H9 (cell line): ENCODE measurements at regions not wholly inside any gene's neighbourhood (a gene's known extent, or its start where the extent isn't known, plus 50 kb on each side); places are given as distances from the start of the nearest gene placed in this dataset.

Source experiments
- DNase-seq: peaks from one replicate; pipeline ENCODE4 v3.0.0-alpha.2; 2017
- H2AFZ ChIP-seq: one replicate; pipeline ENCODE4 v1.6.1; 2013; ENCODE audit warnings: mild to moderate bottlenecking, low read length, control low read depth, moderate library complexity
- H2AK5ac ChIP-seq: 2 replicates; pipeline ENCODE4 v1.6.1; 2013; ENCODE audit warnings: low read length, control low read depth, mixed read lengths; ENCODE audit not compliant: insufficient read length
- H2BK120ac ChIP-seq: one replicate; pipeline ENCODE4 v1.6.1; 2013; ENCODE audit warnings: low read depth, mild to moderate bottlenecking, low read length, control low read depth, inconsistent platforms; ENCODE audit not compliant: poor library complexity, severe bottlenecking
- H2BK12ac ChIP-seq: 2 replicates; pipeline ENCODE4 v1.6.1; 2013; ENCODE audit warnings: low read length, control low read depth, mixed read lengths, low read depth; ENCODE audit not compliant: insufficient read length
- H2BK15ac ChIP-seq: 2 replicates; pipeline ENCODE4 v1.6.1; 2013; ENCODE audit warnings: low read depth, low read length, control low read depth
- H2BK20ac ChIP-seq: one replicate; pipeline ENCODE4 v1.6.1; 2013; ENCODE audit warnings: low read depth, mild to moderate bottlenecking, low read length, control low read depth, inconsistent platforms; ENCODE audit not compliant: poor library complexity, severe bottlenecking
- H2BK5ac ChIP-seq: 2 replicates; pipeline ENCODE4 v1.6.1; 2013; ENCODE audit warnings: low read length, control low read depth, mixed read lengths; ENCODE audit not compliant: insufficient read length
- H3K14ac ChIP-seq: 2 replicates; pipeline ENCODE4 v1.6.1; 2013; ENCODE audit warnings: low read length, control low read depth; ENCODE audit not compliant: insufficient read depth
- H3K18ac ChIP-seq: 2 replicates; pipeline ENCODE4 v1.6.1; 2013; ENCODE audit warnings: low read depth, mild to moderate bottlenecking, mixed read lengths, low read length, control low read depth; ENCODE audit not compliant: insufficient read length
- H3K23ac ChIP-seq: 2 replicates; pipeline ENCODE4 v1.6.1; 2013; ENCODE audit warnings: low read length, control low read depth, mixed read lengths, low read depth; ENCODE audit not compliant: insufficient read length
- H3K23me2 ChIP-seq: 2 replicates; pipeline ENCODE4 v1.6.1; 2013; ENCODE audit warnings: low read depth, mild to moderate bottlenecking, mixed read lengths, low read length, control low read depth; ENCODE audit not compliant: insufficient read length, poor library complexity, severe bottlenecking
- H3K27ac ChIP-seq: 2 replicates; pipeline ENCODE4 v1.5.1; 2013; ENCODE audit warnings: low read length, control low read depth, mixed read lengths, low read depth; ENCODE audit not compliant: insufficient read length
- H3K27me3 ChIP-seq: 2 replicates; pipeline ENCODE4 v1.6.1; 2013; ENCODE audit warnings: low read length, control low read depth, inconsistent platforms; ENCODE audit not compliant: insufficient read depth
- H3K4ac ChIP-seq: 2 replicates; pipeline ENCODE4 v1.6.1; 2013; ENCODE audit warnings: low read depth, mild to moderate bottlenecking, control low read depth, inconsistent platforms, low read length, moderate library complexity
- H3K4me1 ChIP-seq: 2 replicates; pipeline ENCODE4 v1.6.1; 2013; ENCODE audit warnings: low read length, control low read depth, inconsistent platforms; ENCODE audit not compliant: insufficient read depth
- H3K4me2 ChIP-seq: 2 replicates; pipeline ENCODE4 v1.6.1; 2013; ENCODE audit warnings: low read length, control low read depth, mixed read lengths; ENCODE audit not compliant: insufficient read length, insufficient read depth
- H3K56ac ChIP-seq: 2 replicates; pipeline ENCODE4 v1.6.1; 2013; ENCODE audit warnings: low read depth, mild to moderate bottlenecking, mixed read lengths, low read length, control low read depth; ENCODE audit not compliant: insufficient read length
- H3K79me1 ChIP-seq: 2 replicates; pipeline ENCODE4 v1.6.1; 2013; ENCODE audit warnings: low read depth, mild to moderate bottlenecking, moderate library complexity, low read length, control low read depth, inconsistent platforms; ENCODE audit not compliant: insufficient read depth, poor library complexity, severe bottlenecking
- H3K79me2 ChIP-seq: 2 replicates; pipeline ENCODE4 v1.6.1; 2013; ENCODE audit warnings: low read length, control low read depth, inconsistent platforms; ENCODE audit not compliant: insufficient read depth
- H3K9ac ChIP-seq: 2 replicates; pipeline ENCODE4 v1.6.1; 2013; ENCODE audit warnings: low read length, control low read depth, mixed read lengths; ENCODE audit not compliant: insufficient read length; ENCODE audit errors: extremely low read depth
- H3K9me3 ChIP-seq: one replicate; pipeline ENCODE4 v1.6.1; 2013; ENCODE audit warnings: low read depth, low read length, inconsistent platforms; ENCODE audit not compliant: control insufficient read depth
- H3T11ph ChIP-seq: one replicate; pipeline ENCODE4 v1.6.1; 2013; ENCODE audit warnings: mild to moderate bottlenecking, low read length, control low read depth, inconsistent platforms
- H4K20me1 ChIP-seq: one replicate; pipeline ENCODE4 v1.6.1; 2013; ENCODE audit not compliant: control insufficient read depth, insufficient read length, insufficient read depth
- H4K5ac ChIP-seq: 2 replicates; pipeline ENCODE4 v1.6.1; 2013; ENCODE audit warnings: low read depth, mild to moderate bottlenecking, mixed read lengths, low read length, control low read depth; ENCODE audit not compliant: insufficient read length
- H4K8ac ChIP-seq: replicated peaks from 2 replicates; pipeline ENCODE4 v1.6.1; 2013; ENCODE audit warnings: low read length, control low read depth, mixed read lengths, low read depth; ENCODE audit not compliant: insufficient read length
- H4K91ac ChIP-seq: 2 replicates; pipeline ENCODE4 v1.6.1; 2013; ENCODE audit warnings: low read depth, mild to moderate bottlenecking, moderate library complexity, mixed read lengths, low read length, control low read depth; ENCODE audit not compliant: insufficient read length
- H3K27ac Mint-ChIP-seq, 3 experiments: 2 replicates in 2 of 3; 3 replicates in 1 of 3; pipeline ENCODE4 v1.8.0; 2020 to 2021; ENCODE audit warnings: mixed read lengths in 3 of 3, mild to moderate bottlenecking in 1 of 3, moderate library complexity in 1 of 3
- H3K27me3 Mint-ChIP-seq: 2 replicates; pipeline ENCODE4 v1.8.0; 2021; ENCODE audit warnings: low read depth, mild to moderate bottlenecking, moderate library complexity, mixed read lengths
- H3K36me3 Mint-ChIP-seq, 3 experiments: 2 replicates in 2 of 3; 3 replicates in 1 of 3; pipeline ENCODE4 v1.8.0; 2020 to 2021; ENCODE audit warnings: low read depth in 3 of 3, mixed read lengths in 3 of 3; ENCODE audit not compliant: insufficient read depth in 1 of 3
- H3K4me1 Mint-ChIP-seq, 2 experiments: 2 replicates each; pipeline ENCODE4 v1.8.0; 2020; ENCODE audit warnings: mixed read lengths in 2 of 2
- H3K4me3 Mint-ChIP-seq, 2 experiments: 2 replicates in 1 of 2; 3 replicates in 1 of 2; pipeline ENCODE4 v1.8.0; 2020 to 2021; ENCODE audit warnings: mild to moderate bottlenecking in 2 of 2, mixed read lengths in 2 of 2, moderate library complexity in 1 of 2
- H3K9me3 Mint-ChIP-seq, 2 experiments: 2 replicates in 1 of 2; 3 replicates in 1 of 2; pipeline ENCODE4 v1.8.0; 2020; ENCODE audit warnings: mild to moderate bottlenecking in 2 of 2, mixed read lengths in 2 of 2, moderate library complexity in 1 of 2
- CTCF ChIP-seq: fragments of 200-600 bp; sonication (generic); conservative IDR thresholded peaks from 3 replicates; pipeline ENCODE4 v1.8.0; 2021; ENCODE audit warnings: antibody characterized with exemption, mild to moderate bottlenecking
- WGBS: extraction: QIAGEN DNeasy Blood & Tissue Kit; methylation state at CpG from one replicate; pipeline ENCODE4 v1.1.7; 2013; ENCODE audit warnings: missing lambda C conversion rate, low lambda C conversion rate, mixed read lengths; ENCODE audit not compliant: insufficient read length; ENCODE audit errors: extremely low coverage; 5-methylcytosine and 5-hydroxymethylcytosine counted together

GRCh38 chr14:101705733-101706508, 55.6 kb upstream of the PPP2R5C start:
- no peak overlapping the region for H3K4ac ChIP-seq
- H3K23ac ChIP-seq: no peak overlapping the region
- H2AK5ac ChIP-seq: no peak overlapping the region
- H3K9me3 Mint-ChIP-seq: peaks cover 8 to 13% of the 10 kb centered on the region in 2 experiments
- no peaks in the 10 kb centered on the region for H4K20me1 ChIP-seq
- H2BK12ac ChIP-seq: no peak overlapping the region
- H3K27ac ChIP-seq: no peak overlapping the region
- no peak overlapping the region for H3K27ac Mint-ChIP-seq
- H3K9me3 ChIP-seq: no peaks in the 10 kb centered on the region
- peak; percentile 77 for DNase-seq
- no peak overlapping the region for H4K8ac ChIP-seq
- no CpG with 5 or more reads among the region's 73 CpGs for WGBS
- peaks cover 19 to 24% of the 10 kb centered on the region in 2 experiments for H3K4me1 Mint-ChIP-seq
- TF ChIP-seq CTCF: no peak
- H3K27me3 ChIP-seq: no peaks in the 10 kb centered on the region
- no peak overlapping the region for H3K18ac ChIP-seq
- no peaks in the 10 kb centered on the region for H3K79me1 ChIP-seq
- peaks cover 51% of the 10 kb centered on the region for H3K27me3 Mint-ChIP-seq
- H2BK120ac ChIP-seq: no peak overlapping the region
- no peak overlapping the region for H4K91ac ChIP-seq
- no peak overlapping the region for H2BK20ac ChIP-seq
- no peak overlapping the region for H2AFZ ChIP-seq
- H3K56ac ChIP-seq: no peak overlapping the region
- no peaks in the 10 kb centered on the region for H3K23me2 ChIP-seq
- no peak overlapping the region for H4K5ac ChIP-seq
- H3K14ac ChIP-seq: no peak overlapping the region
- no peaks in the 10 kb centered on the region for H3K79me2 ChIP-seq
- H3K9ac ChIP-seq: no peak overlapping the region
- H2BK5ac ChIP-seq: no peak overlapping the region
- H2BK15ac ChIP-seq: no peak overlapping the region
- no peak overlapping the region for H3K4me3 Mint-ChIP-seq
- no peak overlapping the region for H3K4me2 ChIP-seq
- no peaks in the 10 kb centered on the region for H3K4me1 ChIP-seq
- no peaks in the 10 kb centered on the region for H3K36me3 Mint-ChIP-seq
- H3T11ph ChIP-seq: no peak overlapping the region
